OCI-LY3 (cell line): ENCODE measurements at regions not wholly inside any gene's neighbourhood (a gene's known extent, or its start where the extent isn't known, plus 50 kb on each side); places are given as distances from the start of the nearest gene placed in this dataset.

Source experiments
- EZH2phosphoT487 ChIP-seq: fragments of 200-600 bp; shearing (Covaris generic); IDR thresholded peaks from 2 replicates; pipeline ENCODE4 v1.6.1; 2018; ENCODE audit warnings: antibody characterized with exemption, mixed run types, low read depth
- TF ChIP-seq, protein P1 (sequence below): fragments of 200-600, 300-600 bp; sonication (generic); IDR thresholded peaks from 2 replicates; pipeline ENCODE4 v1.5.1; 2014; ENCODE audit warnings: antibody characterized with exemption, low read length, low read depth

DNA sequence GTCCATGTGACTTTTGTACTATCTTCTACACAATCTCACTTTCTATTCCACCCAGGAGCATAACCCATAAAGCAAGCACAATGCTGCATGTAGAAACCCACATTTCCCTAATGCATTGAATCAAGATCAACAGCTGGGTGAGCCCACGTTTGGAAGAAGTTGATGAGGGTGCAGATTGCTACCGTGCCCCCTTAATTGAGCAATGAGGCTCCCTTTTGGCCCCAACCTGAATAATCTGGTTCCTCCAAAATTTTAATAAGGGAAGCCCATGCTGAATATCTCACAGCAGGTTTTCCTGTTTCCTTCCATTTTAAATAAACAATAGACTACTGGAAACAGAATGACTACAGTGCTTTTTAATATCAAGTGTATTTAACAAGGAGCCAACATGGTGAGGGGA lies 403.6 kb upstream of the SGCG start:
- TF ChIP-seq, protein P1, sequence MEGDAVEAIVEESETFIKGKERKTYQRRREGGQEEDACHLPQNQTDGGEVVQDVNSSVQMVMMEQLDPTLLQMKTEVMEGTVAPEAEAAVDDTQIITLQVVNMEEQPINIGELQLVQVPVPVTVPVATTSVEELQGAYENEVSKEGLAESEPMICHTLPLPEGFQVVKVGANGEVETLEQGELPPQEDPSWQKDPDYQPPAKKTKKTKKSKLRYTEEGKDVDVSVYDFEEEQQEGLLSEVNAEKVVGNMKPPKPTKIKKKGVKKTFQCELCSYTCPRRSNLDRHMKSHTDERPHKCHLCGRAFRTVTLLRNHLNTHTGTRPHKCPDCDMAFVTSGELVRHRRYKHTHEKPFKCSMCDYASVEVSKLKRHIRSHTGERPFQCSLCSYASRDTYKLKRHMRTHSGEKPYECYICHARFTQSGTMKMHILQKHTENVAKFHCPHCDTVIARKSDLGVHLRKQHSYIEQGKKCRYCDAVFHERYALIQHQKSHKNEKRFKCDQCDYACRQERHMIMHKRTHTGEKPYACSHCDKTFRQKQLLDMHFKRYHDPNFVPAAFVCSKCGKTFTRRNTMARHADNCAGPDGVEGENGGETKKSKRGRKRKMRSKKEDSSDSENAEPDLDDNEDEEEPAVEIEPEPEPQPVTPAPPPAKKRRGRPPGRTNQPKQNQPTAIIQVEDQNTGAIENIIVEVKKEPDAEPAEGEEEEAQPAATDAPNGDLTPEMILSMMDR = no peak
- TF ChIP-seq EZH2phosphoT487 = no peak
